NCI-H748 treated with DMSO at 0.1 percent for 48 hours (cell line): ENCODE measurements at regions not wholly inside any gene's neighbourhood (a gene's known extent, or its start where the extent isn't known, plus 50 kb on each side); places are given as distances from the start of the nearest gene placed in this dataset.

ENCODE experiments used
- DNase-seq: peaks from one replicate; lab custom pipeline; 2025; lab: John Stamatoyannopoulos, UW

DNA sequence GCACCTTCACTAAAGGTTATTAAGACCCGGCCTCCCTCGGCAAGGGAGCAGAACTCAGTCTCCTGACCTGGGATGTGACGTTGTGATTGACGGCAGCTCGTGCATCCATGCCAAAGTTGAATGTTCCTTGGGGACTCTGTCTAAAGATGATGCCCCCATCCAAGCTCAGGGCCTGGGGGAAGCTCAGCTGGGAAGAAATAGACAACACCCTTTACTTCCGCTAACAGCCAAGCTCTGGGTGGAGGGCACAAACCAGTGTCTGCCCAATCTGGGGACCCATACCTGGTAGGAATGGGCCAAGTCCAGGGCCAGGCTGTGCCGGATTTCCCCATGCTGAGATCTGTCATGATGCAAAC is 95.4 kb downstream of the RMI2 start:
- DNase-seq = no peak

DNA sequence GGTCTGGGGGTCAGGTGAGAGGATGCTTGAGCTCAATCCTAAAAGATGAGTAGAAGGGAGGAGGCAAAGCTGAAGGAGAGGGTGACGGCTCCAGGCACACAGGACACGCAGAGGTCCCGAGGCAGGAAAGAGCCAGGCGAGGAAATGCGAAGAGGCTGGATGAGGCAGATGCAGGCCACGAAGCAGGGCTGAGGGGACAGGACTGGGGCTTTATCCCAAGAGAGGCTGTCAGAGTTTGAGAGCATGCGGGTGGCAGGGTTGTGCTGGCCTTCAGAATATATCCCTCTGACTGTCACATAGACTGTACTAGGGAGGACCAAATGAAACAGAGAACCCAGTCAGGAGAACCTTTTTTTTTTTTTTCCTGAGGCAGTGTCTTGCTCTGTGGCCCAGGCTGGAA is 100.2 kb downstream of the RMI2 start:
- DNase-seq = no peak

DNA sequence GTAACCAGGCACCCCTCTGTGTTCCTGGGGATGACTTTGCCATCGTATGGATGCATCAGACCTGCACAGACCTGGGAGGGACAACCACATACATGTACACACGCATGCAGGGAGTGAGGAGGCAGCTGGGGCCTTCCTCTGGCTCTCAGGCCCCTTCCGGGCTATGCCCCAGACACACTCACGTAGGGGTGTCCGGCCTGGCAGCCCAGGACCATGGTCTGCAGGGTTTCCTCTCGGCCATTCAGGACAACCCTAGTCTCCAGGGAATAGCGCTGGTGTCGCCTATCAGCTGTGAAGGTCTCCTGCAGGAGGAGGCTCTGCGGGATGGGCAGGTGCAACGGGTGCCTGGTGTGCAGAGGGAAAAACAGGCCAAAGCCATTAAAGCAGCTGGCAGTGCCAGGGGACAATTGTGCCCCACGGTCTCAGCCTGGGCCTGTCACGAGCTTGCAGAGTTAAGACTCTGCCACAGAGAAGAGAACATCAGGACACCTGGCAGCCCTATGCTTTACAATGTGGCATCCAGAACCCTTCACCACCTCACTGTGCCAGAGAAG is 101.4 kb downstream of the RMI2 start:
- DNase-seq = no peak

GRCh38 chr16:11447272-11447671 is 102.0 kb downstream of the RMI2 start:
- no peak for DNase-seq

- DNase-seq = no peak
Observed at GRCh38 chr16:11447836-11448235, 102.6 kb downstream of the RMI2 start.

DNA sequence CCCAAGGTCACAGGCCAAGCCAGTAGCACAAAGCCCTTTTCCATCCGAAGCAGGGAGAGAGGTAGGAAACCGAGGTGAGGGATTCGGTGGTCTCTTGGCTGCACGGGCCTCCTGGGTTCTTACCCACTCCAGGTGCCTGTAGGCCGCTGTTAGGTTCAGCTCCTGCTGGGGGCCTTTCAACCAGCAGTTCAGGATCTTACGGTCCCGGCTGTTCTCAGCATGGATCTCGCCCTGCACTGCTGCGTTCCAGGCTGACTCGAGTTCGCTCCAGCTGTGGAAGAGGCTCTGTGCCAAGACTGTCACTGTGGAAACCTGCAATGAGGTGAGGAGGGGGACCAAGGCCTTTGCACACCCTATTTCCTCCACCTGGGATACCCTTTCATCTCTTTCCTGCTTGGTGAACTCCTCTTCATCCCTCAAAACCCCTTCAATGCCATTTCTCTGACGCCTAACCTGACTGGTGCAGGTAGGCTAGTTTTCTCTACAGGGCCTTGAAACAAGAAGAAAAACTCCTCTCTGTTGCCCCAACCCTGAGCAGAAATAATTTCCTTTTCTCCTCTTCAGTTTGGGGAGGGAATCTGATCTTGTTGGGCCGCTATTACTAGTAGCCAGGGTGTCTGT is 103.6 kb downstream of the RMI2 start:
- DNase-seq = no peak

DNA sequence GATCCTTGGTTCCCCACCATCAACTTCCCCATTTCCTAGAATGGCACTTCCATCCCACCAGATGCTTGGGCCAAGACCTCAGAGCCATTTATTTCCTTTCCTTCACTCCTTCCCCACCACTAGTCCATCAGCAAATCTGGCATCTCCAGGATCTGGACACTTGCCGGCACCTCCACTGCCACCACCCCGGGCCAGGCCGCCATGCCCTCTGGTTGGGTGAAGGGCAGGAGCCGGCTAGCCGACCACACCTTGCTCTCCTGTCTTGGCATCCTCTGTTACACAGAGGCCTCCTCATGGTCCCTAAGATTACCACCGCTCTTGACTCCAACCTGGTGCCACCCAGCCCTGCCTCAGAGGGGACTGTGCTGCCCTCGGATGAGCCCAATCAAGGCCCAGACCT is 104.5 kb downstream of the RMI2 start:
- DNase-seq = no peak

- no peak for DNase-seq
Observed at GRCh38 chr16:11450136-11450535, 104.9 kb downstream of the RMI2 start.

GRCh38 chr16:11452298-11452697 is 107.0 kb downstream of the RMI2 start:
- no peak for DNase-seq

DNA sequence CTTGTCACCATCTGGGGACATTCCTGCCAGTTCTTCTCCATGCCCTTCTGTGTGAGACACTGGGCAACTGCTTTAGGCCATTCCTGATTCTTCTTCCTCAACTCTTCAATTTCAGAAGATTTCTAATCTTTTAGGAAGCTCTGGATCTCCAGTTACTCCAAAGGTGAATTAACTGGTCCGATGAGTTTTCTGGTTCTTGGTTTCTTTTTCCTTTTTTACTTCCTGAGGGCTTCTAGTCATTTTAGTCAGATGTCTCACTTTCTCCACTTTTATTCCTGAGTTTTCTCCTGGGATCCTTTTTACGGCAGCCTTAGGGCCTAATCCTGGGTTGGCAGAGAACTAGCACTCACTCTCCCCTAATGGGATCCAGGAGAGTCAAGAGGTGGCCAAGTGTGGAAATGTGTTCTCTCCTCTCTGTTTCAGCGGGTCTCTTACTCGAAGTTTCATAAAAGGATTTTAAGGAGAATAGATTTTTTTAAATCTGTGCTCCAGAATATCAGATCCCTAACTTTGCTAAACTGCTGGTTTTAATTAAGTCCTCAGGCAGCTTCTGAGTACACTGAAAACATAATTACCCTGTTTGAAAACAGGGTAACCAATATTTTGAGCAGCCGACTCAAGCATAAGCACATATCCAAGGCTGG is 107.6 kb downstream of the RMI2 start:
- DNase-seq = no peak

DNA sequence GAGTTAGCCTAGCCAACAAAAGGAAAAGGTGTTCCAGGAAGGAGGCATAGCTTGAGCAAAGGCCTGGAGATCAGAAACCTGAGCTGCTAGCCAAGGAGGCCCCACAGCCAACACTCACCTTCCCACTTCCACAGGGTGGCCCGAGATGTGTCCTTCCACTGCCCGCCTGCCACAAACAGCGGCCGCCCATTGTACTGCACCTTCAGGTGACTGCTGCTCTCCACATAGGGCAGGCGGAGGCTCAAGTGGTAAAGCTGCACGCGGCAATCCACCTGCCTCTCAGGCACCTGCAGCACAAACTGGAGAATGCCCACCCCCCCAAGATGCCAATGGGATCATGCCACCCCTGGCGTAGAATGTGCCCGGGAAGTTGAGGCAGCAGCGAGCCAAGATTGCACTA is 111.5 kb downstream of the RMI2 start:
- no peak for DNase-seq

DNA sequence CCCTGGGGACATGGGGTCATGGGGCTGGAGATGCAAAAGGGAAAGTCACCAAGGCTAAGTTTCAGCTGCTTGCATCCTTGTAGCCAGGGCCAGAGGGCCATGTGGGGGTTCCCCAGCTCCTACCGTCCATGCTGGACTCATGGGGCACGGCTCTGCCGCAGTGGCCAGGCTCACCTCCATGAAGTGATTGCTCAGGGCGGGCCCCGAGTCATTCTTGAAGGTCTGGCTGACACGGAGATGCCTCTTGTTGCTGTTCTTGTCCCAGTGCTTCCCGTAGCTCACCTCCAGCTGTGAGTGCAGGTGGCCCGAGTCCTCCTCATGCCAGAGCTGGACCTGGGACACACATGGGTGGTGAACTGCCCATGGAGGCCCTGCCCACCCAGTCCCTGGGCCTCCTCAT is 114.5 kb downstream of the RMI2 start:
- DNase-seq = no peak

- DNase-seq = no peak
Observed at GRCh38 chr16:11460820-11461594, 115.7 kb downstream of the RMI2 start.

DNA sequence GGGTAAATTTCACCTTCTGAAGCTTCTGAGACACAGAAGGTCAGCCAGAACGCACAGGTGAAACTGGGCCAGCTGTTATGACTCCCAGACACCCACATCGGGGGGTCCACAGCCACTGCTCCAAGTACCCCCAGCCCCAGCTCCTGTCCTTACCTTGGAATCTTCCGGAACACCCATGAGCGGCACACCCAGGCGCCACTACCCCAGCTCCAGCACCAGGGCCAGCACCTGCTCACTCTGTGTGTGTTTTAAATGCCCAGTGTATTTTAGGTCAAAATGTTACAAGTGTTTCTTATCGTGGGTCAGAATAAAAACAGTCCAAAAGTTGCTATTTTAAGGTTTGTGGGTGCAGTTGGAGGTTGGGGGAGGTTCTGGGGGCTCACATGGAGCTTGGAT is 116.3 kb downstream of the RMI2 start:
- no peak for DNase-seq

GRCh38 chr16:11462036-11462435 is 116.8 kb downstream of the RMI2 start:
- DNase-seq = no peak

GRCh38 chr16:11462861-11463260 is 117.6 kb downstream of the RMI2 start:
- DNase-seq = no peak

- DNase-seq = no peak
Observed at GRCh38 chr16:11464241-11464640, 119.0 kb downstream of the RMI2 start.

DNA sequence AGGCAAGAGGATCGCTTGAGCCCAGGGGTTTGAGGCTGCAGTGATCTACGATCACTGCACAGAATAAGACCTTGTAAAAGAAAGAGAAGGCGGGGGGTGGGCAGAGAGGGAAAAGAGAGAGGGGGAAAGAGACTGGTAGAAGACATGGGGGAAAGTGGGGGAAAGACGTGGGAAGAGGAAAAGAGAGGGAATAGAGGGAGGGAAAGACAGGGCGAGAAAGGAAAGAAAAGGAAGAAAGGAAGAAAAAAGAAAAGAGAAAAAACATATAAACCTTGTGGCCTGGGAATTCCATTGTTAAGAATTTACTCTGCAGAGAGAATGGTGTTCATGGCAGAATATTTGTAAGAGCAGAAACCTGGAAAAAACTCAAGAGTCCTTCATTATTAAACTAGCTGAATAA is 120.4 kb downstream of the RMI2 start:
- no peak for DNase-seq

DNA sequence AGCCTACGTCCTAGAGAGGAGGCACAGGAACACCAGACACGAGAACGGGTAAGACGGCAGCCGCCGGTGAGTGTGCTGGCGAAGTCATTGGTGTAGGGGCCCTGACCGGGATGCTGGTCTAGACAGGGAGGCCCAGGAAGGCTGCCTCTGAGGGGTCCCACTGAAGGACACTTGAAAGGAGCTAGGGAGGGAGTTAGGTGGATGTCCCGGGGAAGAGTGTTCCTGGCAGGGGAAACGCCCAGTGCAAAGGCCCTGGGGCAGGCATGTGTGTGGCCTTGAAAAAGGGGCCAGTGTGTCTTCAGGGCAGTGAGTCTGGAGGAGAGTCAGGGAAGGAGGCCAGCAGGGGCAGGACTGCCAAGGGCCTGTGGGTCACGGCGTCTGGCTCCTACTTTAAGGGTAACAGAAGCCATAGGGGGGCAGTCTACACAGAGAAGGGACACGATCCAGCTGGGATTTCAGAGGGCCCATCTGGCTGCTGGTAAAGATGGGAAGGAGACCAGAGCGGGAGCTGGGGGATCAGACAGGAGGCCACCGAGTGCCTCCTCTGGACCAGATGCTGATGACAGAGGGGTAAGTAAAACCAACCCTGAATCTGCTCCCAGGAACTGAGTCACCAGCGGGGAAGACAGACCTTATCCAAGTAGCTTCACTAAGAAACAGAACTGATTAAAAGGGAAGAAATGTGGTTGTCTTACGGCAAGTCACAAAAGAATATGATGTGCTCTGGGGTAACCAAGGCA is 115.9 kb downstream of the LITAF start:
- no peak for DNase-seq

DNA sequence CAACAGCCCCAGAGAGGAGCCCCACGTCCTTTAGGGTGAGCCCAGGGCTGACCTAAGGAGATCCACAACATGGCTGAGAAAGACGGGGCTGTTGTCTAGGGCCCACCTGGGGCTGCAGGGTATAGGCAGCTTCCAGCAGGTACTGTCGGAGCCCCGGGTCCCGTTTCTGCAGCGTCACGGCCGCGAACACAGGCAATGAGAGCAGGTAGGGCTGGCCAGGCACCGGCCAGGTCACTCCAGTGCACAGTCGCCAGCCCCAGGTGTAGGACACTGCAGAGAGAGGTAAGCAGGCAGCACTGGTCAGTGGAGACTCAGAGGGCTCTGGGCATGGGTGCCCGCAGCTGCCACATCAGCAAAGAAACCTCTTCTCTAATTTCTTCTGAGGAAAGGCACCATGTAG is 115.2 kb downstream of the LITAF start:
- no peak for DNase-seq

GRCh38 chr16:11472410-11472809 is 114.3 kb downstream of the LITAF start:
- DNase-seq = no peak

DNA sequence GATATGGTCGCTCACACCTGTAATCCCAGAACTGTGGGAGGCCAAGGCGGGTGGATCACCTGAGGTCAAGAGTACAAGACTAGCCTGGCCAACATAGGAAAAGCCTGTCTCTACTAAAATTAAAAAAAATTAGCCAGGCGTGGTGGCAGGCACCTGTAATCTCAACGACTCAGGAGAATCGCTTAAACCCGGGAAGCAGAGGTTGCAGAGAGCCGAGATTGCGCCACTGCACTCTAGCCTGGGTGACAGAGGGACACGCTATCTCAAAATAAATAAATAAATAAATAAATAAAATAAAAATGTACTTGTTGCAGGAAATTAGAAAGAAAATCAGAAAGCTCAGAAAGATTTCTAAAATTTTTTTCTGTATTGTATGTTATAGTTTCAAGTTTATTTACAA is 113.9 kb downstream of the LITAF start:
- DNase-seq = no peak

DNA sequence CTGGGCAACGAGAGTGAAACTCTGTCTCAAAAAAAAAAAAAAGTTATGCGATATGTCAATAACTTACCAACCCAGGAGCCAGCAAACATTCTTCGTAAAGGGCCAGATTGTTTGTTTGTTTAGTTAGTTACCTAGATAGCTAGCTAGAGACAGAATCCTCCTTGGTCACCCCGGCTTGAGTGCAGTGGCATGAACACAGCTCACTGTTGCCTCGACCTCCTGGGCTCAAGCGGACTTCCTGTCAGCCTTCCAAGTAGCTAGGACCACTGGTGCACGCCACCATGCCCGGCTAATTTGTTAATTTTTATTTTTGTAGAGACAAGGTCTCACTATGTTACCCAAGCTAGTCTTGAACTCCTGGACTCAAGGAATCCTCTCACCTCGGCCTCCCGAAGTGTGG is 113.0 kb downstream of the LITAF start:
- no peak for DNase-seq
